IMR-90 (cell line): ENCODE measurements at regions not wholly inside any gene's neighbourhood (a gene's known extent, or its start where the extent isn't known, plus 50 kb on each side); places are given as distances from the start of the nearest gene placed in this dataset.

Experiments used
- BHLHE40 ChIP-seq: fragments of 150-350 bp; IDR thresholded peaks from 2 replicates; pipeline ENCODE4 v1.6.1; 2016; ENCODE audit warnings: mild to moderate bottlenecking, low read depth, low read length
- CHD1 ChIP-seq: IDR thresholded peaks from 2 replicates; pipeline ENCODE4 v1.6.1; 2012; ENCODE audit warnings: low read depth, low read length, improper control_type of control experiment
- MXI1 ChIP-seq: IDR thresholded peaks from 2 replicates; pipeline ENCODE4 v1.6.1; 2012; ENCODE audit warnings: low read depth, mild to moderate bottlenecking, low read length, moderate library complexity, borderline replicate concordance
- POLR2A ChIP-seq: IDR thresholded peaks from 2 replicates; pipeline ENCODE4 v1.6.1; 2012; ENCODE audit warnings: mild to moderate bottlenecking, low read depth, low read length
- RAD21 ChIP-seq: IDR thresholded peaks from 2 replicates; pipeline ENCODE4 v1.6.1; 2012; ENCODE audit warnings: low read length, improper control_type of control experiment
- RCOR1 ChIP-seq: IDR thresholded peaks from 2 replicates; pipeline ENCODE4 v1.6.1; 2012; ENCODE audit warnings: mild to moderate bottlenecking, low read length, improper control_type of control experiment; ENCODE audit not compliant: insufficient replicate concordance
- SMC3 ChIP-seq: fragments of 150-350 bp; IDR thresholded peaks from 2 replicates; pipeline ENCODE4 v1.6.1; 2016; ENCODE audit warnings: low read depth, mild to moderate bottlenecking, antibody characterized with exemption, low read length, moderate library complexity
- TF ChIP-seq, protein P1 (sequence below): conservative IDR thresholded peaks from 2 replicates; pipeline ENCODE4 v1.5.1; 2012; ENCODE audit warnings: mild to moderate bottlenecking, low read depth, low read length, improper control_type of control experiment

DNA sequence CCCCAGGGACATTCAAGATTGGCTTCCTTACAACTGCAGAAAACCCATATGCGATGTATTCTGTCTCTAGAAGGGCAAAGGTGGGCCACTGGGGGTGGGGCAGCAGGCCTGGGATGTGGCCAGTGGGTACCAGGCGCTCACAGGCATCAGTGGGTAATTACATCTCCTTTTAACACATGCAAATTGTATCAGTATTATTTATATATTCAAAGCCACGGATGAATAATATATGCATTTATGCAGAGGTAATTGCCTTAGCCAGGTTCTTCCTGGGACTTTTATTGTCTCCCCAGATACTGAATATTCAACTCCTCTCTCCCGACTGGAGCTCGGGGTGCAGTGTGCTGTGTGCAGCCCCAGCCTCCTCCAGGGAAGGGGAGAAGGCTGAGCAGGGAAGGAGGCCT, 109.4 kb upstream of the MVB12B start:
- TF ChIP-seq, protein P1, sequence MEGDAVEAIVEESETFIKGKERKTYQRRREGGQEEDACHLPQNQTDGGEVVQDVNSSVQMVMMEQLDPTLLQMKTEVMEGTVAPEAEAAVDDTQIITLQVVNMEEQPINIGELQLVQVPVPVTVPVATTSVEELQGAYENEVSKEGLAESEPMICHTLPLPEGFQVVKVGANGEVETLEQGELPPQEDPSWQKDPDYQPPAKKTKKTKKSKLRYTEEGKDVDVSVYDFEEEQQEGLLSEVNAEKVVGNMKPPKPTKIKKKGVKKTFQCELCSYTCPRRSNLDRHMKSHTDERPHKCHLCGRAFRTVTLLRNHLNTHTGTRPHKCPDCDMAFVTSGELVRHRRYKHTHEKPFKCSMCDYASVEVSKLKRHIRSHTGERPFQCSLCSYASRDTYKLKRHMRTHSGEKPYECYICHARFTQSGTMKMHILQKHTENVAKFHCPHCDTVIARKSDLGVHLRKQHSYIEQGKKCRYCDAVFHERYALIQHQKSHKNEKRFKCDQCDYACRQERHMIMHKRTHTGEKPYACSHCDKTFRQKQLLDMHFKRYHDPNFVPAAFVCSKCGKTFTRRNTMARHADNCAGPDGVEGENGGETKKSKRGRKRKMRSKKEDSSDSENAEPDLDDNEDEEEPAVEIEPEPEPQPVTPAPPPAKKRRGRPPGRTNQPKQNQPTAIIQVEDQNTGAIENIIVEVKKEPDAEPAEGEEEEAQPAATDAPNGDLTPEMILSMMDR: no peak
- TF ChIP-seq POLR2A (no peak), BHLHE40 (no peak), CHD1 (no peak), SMC3 (no peak), MXI1 (no peak), RAD21 (no peak), RCOR1 (no peak)
